NCI-H2107 (cell line): ENCODE measurements at regions not wholly inside any gene's neighbourhood (a gene's known extent, or its start where the extent isn't known, plus 50 kb on each side); places are given as distances from the start of the nearest gene placed in this dataset.
"Not testable (repeated sequence)": the region's sequence is repeated elsewhere in the genome, so short reads cannot be mapped to it uniquely, and the experiment has no call there.

Source experiments
- DNase-seq: peaks from one replicate; lab custom pipeline; 2025; lab: John Stamatoyannopoulos, UW

DNA sequence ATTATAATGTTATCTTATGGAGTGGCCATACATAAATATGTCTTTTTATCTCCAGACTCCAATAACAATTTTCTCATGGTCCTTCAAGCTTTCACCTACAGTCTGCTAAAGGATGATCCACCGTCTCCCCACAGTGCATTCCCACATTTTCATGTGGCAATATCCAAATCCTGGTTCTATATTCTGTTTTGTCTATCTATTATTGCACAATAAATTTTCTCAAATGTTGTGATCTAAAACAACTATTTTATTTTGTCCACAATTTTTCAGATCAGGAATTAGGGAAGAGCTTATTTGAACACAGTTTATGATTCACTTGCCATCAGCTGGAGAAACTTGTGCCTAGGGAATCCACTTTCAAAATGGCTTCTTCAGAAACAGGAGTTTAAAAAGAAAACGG lies 614.4 kb upstream of the TMEFF2 start:
- DNase-seq, result no peak

DNA sequence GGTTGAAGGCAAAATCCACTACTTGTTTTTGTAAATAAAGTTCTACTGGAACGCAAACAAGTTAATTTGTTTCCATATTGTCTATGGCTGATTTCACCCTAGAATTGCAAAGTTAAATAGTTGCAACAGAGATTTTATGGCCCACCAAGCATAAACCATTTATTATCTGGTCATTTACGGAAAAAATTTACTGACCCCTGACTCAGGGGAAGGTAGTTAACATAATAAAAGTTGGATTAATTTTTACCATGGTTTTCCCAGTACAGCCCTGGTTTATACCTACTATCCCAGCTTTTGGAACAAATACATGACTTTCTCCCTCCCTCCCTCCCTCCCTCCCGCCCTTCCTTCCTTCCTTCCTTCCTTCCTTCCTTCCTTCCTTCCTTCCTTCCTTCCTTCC lies 588.9 kb upstream of the TMEFF2 start:
- DNase-seq, result no peak

DNA sequence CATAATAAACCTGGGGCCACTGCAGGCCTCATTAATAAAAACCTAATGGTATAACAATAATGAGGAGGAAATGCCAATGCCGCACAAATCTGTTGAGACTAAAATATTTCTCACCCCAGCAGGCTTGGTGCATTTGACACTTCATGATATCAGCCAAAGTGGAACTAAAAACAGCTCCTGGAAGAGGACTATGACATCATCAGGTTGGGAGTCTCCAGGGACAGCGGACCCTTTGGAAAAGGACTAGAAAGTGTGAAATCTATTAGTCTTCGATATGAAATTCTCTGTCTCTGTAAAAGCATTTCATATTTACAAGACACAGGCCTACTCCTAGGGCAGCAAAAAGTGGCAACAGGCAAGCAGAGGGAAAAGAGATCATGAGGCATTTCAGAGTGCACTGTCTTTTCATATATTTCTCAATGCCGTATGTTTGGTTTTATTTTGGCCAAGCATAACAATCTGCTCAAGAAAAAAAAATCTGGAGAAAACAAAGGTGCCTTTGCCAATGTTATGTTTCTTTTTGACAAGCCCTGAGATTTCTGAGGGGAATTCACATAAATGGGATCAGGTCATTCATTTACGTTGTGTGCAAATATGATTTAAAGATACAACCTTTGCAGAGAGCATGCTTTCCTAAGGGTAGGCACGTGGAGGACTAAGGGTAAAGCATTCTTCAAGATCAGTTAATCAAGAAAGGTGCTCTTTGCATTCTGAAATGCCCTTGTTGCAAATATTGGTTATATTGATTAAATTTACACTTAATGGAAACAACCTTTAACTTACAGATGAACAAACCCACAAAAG lies 580.9 kb upstream of the TMEFF2 start:
- no peak for DNase-seq

DNA sequence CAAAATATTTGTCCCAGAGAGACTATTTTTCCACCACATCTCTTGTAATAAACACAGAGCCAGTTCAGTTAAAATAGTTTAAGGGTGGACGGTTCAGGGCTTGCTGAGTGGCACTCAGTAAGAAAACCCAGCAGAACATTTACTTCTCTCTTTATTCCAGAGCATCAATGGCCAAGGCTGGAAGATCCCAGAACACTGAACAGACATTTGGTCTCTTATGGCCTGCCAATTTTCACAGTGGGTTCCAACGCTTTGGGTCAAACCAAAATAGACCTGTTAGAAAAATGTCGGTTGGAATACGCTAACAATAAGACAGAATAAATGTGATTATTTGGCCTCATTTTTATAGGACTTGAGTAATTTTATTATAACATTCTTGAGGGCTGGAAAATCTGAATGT lies 580.3 kb upstream of the TMEFF2 start:
- no peak for DNase-seq

DNA sequence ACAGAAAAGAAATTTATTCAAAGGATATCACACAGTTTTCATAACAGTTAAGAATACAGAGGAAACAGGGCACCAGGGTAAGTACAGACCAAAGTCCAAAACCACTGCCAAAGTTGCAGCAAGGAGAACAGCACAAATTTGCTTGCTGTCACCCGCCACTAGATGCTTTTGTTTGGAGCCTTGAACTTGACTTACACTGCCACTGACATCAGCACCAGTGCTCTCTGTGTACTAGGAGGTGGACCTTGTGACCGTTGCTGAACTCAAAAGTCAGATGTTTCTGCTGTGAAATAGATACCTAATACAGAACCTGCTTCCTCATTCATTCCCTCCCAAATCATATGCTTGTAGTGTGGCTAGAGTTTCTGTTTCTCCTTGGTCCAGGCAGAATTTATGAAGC lies 578.3 kb upstream of the TMEFF2 start:
- no peak for DNase-seq

DNA sequence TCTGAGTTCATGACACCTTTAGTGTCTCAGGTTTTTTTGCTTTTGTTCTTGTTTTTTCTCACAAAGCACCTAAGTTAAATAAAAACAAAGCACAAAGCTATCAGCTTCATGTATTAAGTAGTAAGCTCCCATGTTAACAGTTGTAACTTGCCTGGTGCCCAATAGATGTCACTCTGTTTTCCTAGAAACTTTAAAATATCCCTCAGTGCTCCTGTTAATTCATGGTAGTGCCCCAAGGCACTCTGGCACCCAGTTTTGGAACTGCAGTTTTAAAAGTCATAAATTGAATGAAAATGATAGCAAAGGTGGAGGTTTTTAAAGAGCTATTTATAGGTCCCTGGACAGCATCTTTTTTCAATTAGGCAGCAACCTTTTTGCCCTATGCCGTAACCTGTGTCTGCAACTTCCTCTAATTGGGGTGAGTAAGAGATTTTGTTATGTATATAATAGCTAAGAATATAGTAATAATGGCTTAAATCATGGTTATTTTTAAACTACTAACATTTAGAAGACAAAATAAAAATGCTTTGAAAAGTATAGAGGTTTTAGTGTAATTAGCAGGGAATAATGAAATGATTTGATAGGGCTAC lies 555.0 kb upstream of the TMEFF2 start:
- no peak for DNase-seq

DNA sequence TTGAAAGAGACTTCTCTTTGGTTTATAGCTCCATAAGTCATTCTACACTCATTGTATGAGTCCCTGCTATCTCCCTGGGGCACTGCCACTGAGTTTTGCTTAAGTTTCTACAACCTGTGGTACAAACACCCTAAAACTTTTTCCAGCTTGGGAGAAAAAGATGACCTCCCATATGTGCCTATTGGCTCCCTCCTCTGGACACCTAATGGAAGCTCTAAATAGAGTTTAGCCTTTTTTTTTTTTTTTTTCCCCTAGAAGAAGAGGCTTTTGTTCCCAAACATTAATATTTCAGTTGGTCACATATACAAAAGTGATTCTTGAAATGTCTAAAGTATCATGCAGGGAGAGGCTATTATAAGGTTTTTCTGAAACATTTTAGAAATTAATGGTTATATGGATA lies 547.2 kb upstream of the TMEFF2 start:
- DNase-seq, result no peak

DNA sequence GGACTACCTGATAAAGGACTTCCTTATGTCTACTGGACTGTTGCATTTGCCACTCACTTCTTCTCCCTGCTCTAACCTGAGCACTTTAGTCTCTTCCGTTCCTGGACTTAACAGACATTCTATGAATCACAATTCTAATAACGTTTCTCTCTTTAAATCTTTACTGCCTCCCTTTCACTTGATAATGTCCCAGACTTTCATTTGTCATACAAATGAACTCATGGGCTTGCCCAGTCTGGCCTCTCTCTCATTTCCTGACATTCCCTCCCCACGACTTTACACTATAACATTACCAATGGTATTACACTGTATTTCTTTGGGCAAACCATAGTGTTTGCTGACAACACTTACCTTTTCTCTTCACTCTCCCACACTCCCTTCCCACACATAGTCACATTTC lies 540.7 kb upstream of the TMEFF2 start:
- no peak for DNase-seq

DNA sequence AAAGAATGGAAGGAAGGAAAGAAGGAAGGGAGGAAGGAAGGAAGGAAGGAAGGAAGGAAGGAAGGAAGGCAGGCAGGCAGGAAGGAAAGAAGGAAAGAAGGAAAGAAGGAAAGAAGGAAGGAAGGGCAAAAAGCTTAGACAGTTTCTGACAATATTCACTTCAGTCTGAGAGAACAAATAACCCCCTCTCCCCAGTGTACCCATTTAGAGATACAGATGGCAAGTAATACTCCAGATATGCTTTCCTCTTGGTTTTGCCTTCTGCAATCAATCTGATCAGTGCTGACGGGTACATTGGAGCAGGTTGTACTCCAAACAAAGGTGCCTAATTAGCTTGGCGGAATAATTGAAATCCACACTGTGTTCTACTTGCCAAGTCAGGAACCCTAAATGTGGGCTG lies 534.6 kb upstream of the TMEFF2 start:
- DNase-seq, result no peak

DNA sequence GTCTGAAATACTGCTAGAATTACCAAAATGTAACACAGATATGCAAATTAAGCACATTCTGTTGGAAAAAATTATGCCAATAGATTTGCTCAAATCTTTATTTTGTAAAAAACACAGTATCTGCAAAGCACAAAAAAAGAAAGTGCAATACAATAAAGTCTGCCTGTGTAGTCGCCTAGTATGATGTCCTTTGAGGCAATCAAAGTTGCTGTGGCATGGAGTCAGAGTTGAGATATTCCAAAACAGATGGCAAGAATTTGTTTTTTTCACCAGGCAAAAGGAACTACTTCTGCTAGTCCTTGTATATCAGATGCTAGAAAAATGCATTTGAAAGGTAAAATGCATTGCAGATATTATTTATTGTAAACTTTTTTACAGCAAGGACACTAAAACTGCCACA lies 531.3 kb upstream of the TMEFF2 start:
- no peak for DNase-seq

DNA sequence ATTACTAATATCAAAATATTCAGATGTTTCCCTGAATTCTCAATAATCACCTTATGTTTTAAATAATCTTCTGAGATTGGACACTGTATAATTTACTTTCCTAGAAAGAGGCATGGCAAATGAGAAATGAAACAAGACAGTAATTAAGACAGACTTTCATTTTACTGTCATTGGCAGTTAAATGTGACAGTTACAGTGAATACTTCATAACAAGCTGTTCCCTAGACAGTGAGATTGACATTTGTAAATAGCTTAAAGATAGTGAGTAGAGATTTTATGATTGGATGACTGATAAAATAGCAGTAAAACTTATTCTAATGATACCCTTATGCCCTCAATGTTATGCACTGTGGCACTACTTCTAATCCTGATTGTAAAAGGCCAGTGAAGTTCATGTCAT lies 524.9 kb upstream of the TMEFF2 start:
- DNase-seq, result no peak

DNA sequence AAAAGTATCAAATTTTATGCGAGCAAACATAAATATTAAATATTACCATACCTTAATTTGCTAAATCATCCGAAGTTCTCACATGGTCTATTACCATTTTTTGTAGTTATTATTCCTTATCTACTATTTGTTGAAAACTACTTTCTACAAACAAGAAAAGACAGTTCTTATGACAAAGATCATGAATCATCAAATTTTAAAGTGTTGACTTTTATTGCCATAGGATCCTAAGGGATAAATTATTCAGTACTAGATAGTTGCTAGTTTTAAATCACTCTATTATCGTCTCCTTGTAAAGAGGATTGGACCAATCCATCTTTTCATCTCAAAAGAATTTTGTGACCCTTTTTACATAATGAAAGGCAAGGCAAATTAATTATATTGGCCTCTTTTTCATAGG lies 523.6 kb upstream of the TMEFF2 start:
- no peak for DNase-seq

DNA sequence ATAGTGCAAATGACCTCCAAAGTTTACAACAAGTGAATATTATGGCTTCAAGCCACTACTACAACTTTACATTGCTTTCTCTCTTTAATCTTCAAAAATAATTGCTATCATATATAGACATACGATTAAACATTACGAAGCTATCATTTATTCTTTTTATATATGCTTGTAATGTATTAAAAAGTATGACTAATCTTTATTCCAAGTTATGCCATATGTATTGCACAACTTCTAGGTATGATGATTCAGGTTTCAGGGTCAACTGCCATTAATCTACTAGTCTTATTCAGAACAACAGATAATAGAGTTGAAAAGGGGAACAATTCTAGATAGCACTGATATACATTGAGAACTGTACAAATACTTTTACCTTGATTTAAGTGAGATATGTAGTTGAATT lies 506.2 kb upstream of the TMEFF2 start:
- DNase-seq, result no peak

DNA sequence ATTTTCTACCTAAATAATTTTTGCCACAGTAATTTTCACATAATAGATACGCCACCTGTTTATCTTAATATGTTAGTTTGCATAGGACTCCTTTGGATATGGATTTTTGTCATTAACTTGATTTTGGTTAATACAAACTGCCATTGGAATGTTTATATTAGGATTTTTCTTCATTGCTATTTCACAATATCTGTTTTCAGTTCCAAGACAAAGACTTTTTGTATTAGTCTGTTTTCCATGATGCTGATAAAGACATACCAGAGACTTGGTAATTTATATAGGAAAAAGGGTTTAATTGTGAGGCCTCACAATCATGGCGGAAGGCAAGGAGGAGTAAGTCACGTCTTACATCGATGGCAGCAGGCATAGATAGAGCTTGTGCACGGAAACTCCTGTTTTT lies 503.1 kb upstream of the TMEFF2 start:
- no peak for DNase-seq

DNA sequence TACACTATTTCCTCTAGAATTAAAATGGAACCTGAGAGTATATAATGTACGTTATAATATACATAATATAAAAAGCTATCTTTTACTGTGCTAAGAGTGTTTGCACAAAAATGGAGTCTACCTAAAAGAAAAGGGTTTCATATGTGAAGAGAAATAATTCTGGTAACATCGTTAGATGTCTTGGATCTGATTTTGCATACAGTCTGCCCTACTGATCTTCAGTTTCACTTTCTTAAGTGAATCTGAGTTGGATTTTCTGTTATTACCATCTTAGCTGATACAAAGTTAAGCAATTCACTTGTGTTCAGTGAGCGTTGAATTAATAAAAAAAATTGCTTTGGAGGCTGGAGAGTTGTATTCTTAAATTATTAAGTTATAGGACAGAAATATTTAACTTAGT lies 502.1 kb upstream of the TMEFF2 start:
- DNase-seq, result no peak

DNA sequence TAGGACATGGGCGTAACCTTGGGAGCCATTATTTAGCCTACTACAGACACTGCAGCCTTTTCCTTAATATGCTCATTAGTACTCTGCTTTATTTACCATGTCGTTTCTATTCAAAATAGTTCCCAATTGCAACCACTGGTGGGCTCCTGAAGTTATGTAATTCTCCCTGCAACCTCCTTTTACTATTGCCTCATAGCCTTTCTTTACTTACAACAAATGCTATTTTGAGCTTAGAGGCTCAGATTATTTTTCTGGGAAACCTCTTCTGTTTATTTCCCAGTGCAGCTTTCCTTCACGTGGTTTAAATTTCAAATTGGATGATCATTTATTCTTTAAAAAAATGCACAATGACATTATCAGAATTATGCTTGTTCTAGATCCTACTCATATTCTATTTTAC lies 492.3 kb upstream of the TMEFF2 start:
- DNase-seq, result no peak

DNA sequence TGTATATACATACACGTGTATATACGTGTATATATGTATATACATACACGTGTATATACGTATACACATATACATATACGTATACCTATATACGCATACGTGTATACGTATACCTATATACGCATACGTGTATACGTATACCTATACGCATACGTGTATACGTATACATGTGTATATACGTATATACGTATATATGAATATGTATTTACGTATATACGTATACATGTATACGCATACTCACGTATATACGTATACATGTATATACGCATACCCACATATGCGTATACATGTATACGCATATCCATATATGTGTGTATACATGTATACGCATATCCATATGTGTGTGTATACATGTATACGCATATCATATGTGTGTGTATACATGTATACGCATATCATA lies 487.8 kb upstream of the TMEFF2 start:
- DNase-seq, result not testable (repeated sequence)

DNA sequence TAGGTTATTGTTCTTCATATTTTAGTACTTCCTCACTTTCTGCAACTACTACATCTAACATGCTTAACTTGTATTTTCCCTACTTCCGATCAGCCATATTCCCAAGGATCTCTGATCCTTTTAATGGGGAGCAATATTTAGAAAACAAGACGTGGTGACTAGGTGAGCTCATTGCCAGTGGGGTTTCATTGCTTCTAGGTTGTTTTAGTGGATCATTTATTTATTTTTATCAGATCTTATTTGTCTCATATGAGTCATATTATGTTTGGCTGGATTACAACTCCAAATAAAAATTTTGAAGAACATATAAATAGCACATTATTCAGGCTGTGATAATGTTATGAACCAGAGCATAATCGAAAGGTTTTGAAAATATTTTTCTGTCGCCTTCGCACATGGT lies 480.9 kb upstream of the TMEFF2 start:
- DNase-seq, result no peak

DNA sequence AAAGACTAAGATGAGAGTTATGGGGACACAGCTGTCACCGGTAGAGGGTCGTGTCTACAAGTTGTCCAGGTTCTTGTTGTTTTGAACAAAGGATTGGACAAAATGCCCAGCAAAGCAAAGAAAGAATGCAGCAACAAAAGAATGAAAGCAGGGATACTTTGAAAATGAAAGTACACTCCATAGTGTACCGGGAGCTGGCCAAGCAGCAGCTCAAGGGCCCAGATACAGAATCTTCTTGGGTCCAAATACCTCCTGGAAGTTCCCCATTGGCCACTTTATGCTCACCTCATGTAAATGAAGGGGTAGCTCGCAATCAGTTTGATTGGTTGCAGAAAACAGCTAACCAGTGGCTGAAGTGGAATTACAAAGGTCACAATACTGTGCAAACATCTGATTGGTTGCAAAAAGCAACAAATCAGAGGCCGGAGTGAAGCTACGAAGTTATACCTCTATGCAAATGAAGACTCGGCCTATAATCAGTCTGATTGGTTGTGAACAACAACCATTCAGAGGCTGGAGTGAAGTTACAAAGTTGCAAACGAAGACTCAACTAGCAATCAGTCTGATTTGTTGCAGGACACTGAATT lies 474.9 kb upstream of the TMEFF2 start:
- DNase-seq, result no peak

DNA sequence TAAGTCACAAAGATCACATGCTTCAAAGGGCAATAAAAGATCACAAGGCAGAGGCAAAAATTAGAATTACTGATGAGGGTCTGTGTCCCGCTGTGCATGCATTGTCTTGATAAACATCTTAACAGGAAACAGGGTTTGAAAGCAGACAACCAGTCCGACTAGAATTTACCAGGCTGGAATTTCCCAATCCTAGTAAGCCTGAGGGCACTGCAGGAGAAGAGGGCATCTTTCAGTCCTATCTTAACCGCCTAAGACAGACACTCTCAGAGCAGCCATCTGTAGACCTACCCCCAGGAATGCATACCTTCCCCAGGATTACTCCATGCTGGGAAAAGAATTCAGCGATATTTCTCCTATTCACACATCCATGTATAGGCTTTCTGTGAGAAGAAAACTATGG lies 465.8 kb upstream of the TMEFF2 start:
- not testable (repeated sequence) for DNase-seq

DNA sequence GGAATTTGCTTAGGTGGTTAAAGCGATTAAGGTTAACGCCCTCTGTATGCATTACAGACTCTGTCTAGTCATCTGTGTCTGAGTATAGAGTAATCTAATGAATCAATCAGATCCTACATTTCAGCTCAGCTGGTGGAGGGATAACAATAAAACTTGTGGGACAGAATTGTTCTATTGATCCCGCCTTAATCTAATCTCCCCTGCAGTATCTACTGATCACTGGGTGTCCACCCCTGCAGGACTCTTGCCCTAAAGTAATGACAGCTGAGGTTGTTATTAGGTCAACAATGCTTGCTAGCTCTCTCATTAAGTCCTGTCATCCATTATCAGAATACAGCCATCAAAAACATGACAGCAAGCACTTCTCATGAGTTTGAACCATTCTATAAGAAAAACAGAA lies 462.6 kb upstream of the TMEFF2 start:
- DNase-seq, result no peak

DNA sequence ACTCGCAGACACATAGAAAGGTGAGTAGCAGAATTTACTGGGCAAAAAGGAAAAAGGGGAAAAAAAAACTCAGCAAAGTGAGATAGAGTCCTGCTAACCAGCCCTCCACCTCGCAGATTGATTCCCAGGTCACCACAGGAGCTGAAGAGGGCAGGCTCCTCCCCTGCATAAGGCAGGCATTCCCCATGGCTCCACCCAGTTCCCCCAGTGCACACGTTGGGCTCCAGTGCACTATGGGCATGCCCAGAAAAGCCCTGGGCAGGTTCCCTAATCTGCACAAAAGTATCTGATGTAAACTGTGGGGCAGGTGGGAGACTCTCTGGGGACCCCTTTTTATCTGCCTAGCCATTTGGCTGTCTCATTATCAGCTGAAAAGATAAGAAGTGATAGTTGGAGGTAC lies 461.2 kb upstream of the TMEFF2 start:
- DNase-seq, result no peak

DNA sequence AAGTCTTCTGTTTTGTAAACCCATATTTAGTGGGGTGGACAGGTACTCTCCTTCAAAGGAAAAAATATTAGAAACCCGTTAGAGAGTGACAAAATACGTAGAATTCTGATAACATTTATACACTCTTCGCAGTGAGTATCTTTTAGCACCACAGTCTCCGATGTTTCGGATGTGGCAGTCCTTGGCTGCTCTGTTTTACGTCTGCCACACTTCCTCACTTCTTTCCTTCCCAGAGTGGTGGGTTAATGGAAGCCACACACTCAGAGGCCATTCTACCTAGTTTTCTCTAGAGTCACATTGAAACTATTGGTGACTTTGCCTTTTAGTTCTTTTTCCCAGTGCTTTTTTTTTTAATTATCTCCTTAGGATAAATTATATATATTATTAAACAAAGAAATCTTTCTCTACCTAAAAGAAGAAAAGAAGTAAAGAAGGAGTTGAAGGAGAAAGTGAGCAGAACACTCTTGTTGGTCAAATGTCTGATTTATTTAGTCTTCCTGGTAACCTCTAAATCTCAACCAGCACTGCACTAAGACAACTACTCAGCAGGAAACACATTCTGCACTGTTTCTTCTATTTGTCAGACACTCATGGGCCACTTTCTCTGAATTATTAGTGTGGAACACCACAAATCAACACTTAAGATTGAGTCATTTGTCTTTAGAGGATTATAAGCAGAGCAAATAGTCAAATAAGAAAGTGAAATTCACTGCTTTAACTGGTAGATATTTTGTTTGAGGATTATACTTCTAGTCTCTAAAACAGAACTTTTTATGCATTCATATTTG lies 451.3 kb upstream of the TMEFF2 start:
- no peak for DNase-seq
